GM21825 (cell line): ENCODE measurements at regions not wholly inside any gene's neighbourhood (a gene's known extent, or its start where the extent isn't known, plus 50 kb on each side); places are given as distances from the start of the nearest gene placed in this dataset.

Experiments
- ATAC-seq: cut with Tn5 transposase; IDR thresholded peaks from one replicate; pipeline ENCODE4 v1.9.1; 2021; ENCODE audit warnings: mild to moderate bottlenecking, moderate library complexity; ENCODE audit not compliant: unreplicated experiment

- no peak for ATAC-seq
These were observed 356.3 kb downstream of the ZEB2 start for GRCh38 chr2:144163592-144163991.

- ATAC-seq, result peak; percentile 75
These were observed 357.3 kb downstream of the ZEB2 start for GRCh38 chr2:144162652-144163051.

GRCh38 chr2:144161061-144161460 is 358.9 kb downstream of the ZEB2 start:
- no peak for ATAC-seq

- ATAC-seq, result no peak
These were observed 360.7 kb downstream of the ZEB2 start for GRCh38 chr2:144159240-144159639.

GRCh38 chr2:144158096-144158495 is 361.8 kb downstream of the ZEB2 start:
- ATAC-seq, result no peak

- no peak for ATAC-seq
These were observed 362.9 kb downstream of the ZEB2 start for GRCh38 chr2:144156736-144157640.

- no peak for ATAC-seq
These were observed 365.7 kb downstream of the ZEB2 start for GRCh38 chr2:144154205-144154604.

GRCh38 chr2:144152817-144153271 is 367.1 kb downstream of the ZEB2 start:
- ATAC-seq, result no peak

GRCh38 chr2:144151851-144152250 is 368.1 kb downstream of the ZEB2 start:
- ATAC-seq, result no peak

GRCh38 chr2:144151405-144151804 is 368.5 kb downstream of the ZEB2 start:
- no peak for ATAC-seq

- ATAC-seq, result no peak
These were observed 372.6 kb downstream of the ZEB2 start for GRCh38 chr2:144147356-144147755.

GRCh38 chr2:144146876-144147275 is 373.0 kb downstream of the ZEB2 start:
- ATAC-seq, result no peak

- ATAC-seq, result no peak
These were observed 373.8 kb downstream of the ZEB2 start for GRCh38 chr2:144146076-144146475.

- no peak for ATAC-seq
These were observed 376.4 kb downstream of the ZEB2 start for GRCh38 chr2:144143294-144144151.

GRCh38 chr2:144140891-144141290 is 379.0 kb downstream of the ZEB2 start:
- ATAC-seq, result no peak

GRCh38 chr2:144137705-144138428 is 382.1 kb downstream of the ZEB2 start:
- ATAC-seq, result no peak

GRCh38 chr2:144137272-144137671 is 382.6 kb downstream of the ZEB2 start:
- ATAC-seq, result no peak

GRCh38 chr2:144136297-144137010 is 383.5 kb downstream of the ZEB2 start:
- ATAC-seq, result no peak

- no peak for ATAC-seq
These were observed 385.8 kb downstream of the ZEB2 start for GRCh38 chr2:144133936-144134665.

- ATAC-seq, result no peak
These were observed 387.6 kb downstream of the ZEB2 start for GRCh38 chr2:144132357-144132756.
